Superior temporal gyrus (tissue), 1 donor: ENCODE measurements at regions not wholly inside any gene's neighbourhood (a gene's known extent, or its start where the extent isn't known, plus 50 kb on each side); places are given as distances from the start of the nearest gene placed in this dataset.
A peak's percentile ranks its signal among the peaks of the same experiment; 100 is the strongest.

Experiments used
- DNase-seq: peaks from one replicate; pipeline ENCODE4 v3.0.0-alpha.2; 2016; ENCODE audit errors: extremely low spot score

DNA sequence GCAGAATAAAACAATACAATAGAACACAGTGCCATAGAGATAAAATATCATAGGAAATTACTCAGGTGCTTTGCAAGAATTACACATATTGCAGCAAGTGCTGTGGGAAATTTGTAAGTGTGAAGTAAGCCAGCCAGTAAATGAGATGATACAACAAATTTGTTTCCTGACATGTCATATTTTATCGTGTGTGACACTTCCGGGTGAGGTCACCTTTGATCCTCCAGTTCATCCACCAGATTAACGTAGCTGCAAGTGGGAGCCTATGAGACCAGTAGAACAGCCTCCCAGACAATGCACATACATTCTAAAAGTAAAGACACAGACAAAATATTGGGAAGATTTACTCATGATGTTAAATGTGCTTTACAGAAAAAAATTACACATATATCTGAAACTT, 72.2 kb downstream of the PRDM9 start:
- no peak for DNase-seq

DNA sequence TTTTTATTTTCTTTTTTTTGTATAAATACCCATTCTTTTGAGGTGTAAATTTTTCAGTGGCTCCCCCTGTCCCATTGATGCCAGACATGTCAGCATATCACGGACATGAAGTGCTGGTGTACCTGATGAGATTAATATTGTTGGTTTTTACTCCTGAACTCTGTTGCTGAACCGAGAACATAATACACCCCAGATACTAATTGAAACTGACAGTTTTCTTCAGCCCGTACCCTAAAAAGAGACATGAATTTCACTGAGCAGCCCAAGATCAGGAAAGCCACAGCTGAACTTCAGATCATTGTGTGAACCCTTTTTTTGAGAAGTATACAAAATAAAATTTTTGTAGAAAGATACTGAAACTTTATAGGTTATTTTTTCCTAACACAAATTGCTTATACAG, 75.7 kb downstream of the PRDM9 start:
- DNase-seq = no peak

- no peak for DNase-seq
Observed at GRCh38 chr5:23588841-23589326, 81.5 kb downstream of the PRDM9 start.

GRCh38 chr5:23591250-23591649, 83.8 kb downstream of the PRDM9 start:
- DNase-seq = no peak

DNA sequence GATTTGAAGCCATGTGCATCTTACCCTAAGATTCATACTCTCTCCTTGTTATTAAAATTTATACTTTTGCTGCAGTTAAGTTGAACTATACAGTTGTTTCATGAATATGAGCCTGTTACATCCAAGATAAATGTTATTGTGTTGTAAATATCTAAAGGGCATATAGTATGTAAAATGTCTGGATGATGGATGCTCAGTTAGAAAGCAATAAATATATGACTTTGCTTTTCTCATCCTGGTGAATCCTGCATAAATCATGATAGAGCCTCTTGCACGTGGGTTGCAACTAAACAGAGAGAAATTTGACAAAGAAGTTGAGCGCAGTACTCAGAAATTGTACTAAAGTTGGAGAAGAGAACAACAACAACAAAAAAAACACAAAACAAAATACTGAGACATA, 99.5 kb downstream of the PRDM9 start:
- DNase-seq = no peak

DNA sequence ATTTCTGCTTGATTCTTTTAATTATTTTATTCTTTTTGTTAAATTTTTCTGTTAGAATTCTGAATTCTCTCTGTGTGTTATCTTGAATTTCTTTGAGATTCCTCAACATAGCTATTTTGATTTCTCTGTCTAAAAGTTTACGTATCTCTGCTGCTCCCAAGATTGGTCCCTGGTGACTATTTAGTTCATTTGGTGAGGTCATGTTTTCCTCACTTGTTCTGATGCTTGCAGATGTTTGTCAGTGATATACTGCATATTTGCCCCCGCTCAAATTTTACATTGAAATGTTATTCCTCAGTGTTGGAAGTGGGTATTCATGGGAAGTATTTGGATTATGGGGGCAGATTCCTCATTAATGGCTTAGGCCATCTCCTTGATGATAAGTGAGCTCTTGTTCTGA, 105.3 kb downstream of the PRDM9 start:
- DNase-seq = no peak

DNA sequence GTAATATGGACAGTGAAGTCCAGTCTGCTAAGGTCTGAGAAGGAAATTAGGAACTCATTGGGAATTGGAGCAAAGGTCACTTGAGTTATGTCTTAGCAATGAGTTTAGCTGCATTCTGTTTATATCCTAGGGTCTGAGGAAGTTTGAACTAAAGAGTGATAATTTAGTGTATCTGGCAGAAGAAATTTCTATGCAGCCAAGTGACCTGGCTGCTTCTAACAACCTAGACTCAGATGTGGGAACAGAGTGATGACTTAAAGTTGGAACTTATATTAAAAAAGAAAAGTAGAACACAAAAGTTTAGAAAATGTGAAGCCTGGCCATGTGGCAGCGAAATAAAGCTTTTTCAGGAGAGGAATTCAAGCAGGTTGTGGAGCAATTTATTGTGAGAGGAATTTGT, 106.2 kb downstream of the PRDM9 start:
- no peak for DNase-seq

DNA sequence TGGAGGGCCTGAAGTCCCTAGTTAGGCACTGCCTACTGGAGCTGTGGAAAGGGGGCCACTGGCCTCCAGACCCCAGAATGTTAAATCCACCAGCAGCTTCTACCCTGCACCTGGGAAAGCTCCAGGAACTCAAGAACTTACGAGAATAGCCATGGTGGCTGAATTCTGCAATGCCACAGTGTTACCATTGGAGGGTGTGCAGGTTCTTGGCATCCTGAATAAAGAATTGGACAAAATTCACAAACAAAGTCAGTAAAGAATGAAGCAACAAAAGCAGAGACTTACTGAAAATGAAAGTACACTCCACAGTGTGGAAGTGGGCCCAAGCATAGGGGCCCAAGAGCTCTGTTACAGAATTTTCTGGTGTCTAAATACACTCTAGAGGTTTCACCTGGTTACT, 107.0 kb downstream of the PRDM9 start:
- DNase-seq = no peak

DNA sequence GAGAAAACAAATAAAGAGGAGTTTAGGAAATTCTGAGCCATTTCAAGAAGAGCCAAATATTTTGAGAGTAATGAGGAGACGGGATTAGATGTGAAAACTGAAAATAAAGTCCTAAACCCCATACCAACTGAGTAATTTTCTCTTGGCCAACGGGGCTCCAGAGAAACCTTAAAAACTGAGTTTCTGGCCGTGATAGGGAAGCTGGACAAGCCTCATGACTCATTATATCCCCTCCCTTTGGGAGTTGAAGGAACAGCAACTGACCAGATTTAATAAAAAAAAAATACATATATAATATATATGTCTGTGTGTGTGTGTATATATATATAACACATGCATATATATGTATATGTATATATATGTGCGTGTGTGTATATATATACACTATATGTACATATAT, 119.6 kb downstream of the PRDM9 start:
- DNase-seq = no peak

- DNase-seq = no peak
Observed at GRCh38 chr5:23627976-23628375, 120.6 kb downstream of the PRDM9 start.

DNA sequence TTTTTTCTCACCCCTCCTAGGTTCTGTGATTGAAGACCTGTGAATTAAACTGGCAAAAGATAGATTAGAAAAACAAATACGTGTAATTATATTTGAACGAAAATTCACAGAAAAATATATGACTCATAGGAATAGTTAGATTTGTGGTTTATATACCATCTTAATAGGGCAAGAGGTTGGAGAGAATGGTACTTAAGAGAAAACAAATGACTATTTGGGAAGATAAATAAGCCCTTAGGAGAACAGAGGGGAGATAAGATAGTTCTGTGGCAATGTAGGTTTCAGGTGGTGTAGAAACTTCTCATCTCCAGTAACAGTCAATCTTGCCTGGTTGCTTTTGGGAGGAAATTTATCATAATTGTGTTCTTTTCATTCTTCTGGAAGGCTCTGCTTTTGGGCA, 122.0 kb downstream of the PRDM9 start:
- DNase-seq = no peak

GRCh38 chr5:23631302-23632045, 124.1 kb downstream of the PRDM9 start:
- peak; percentile 36 for DNase-seq

- no peak for DNase-seq
Observed at GRCh38 chr5:23635938-23636337, 128.5 kb downstream of the PRDM9 start.

GRCh38 chr5:23639326-23639725, 131.9 kb downstream of the PRDM9 start:
- no peak for DNase-seq

DNA sequence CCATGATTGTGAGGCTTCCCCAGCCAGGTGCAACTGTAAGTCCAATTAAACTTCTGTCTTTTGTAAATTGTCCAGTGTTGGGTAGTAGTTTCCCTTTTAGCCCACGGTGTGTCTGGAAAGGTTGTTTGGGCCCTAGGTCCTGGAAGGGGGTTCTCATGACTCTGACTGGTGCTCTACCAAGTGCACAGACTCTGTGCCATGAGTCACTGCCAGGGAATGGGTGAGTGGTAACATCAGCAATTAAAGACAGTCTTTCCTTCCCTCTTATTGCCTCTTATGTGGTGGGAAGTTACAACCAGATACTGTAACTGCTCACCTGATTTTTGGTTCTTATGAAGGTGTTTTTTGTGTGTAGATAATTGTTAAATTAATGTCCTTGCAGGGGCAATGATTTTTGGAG, 141.2 kb downstream of the PRDM9 start:
- no peak for DNase-seq

DNA sequence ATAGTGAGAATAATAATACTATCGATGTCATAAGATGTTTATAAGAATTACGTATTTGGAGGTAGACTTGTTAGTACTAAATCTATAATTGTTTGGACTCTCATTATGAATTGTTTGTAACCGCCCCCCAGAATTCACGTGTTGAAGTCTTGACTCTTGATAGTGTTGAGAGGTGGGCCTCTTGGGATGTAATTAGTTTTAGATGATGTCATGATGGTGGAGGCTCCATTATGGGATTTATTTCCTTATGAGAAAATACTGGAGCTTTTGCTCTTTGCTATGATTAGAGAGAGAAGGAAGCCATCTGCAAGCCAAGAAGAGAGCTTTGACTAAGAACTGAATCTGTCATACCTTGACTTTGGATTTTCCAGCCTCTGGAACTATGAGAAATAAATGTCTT, 142.2 kb downstream of the PRDM9 start:
- no peak for DNase-seq

DNA sequence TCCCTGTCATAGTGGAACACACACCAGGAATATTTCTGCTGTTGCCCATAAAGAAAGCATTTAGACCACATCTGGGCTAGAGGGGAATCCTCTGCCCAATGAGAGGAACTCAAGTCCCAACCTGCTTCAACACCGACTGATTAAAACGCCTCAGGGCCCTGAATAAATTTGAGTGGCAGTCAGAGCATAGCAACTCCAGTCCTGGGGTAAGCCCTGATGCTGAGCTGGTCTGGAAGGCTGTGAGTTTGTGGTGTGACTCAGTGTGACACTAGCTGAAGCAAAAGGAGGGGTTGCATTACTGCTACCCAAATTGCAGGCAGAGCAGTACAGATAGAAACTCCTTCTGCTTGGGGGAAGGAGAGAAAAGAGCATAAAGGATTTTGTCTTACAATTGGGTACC, 148.3 kb downstream of the PRDM9 start:
- DNase-seq = no peak

DNA sequence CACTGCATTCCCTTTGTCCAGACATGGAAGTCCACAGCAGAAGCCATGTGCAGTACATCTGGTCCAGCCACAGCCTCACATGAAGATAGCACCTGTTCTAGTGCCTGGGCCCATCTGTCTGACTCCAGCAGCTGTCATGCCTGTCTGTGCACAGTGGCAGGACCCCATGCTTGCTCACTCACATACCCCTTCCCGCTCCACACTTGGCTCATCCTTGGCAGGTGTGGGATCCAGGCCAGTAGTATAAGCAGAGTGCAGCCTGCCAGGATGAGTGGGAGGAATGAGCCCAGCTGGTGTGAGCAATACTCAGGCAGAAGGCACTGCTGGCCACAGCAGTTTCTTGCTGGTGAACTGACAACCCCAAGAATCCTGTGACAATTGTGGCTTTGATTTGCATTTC, 168.0 kb downstream of the PRDM9 start:
- no peak for DNase-seq

DNA sequence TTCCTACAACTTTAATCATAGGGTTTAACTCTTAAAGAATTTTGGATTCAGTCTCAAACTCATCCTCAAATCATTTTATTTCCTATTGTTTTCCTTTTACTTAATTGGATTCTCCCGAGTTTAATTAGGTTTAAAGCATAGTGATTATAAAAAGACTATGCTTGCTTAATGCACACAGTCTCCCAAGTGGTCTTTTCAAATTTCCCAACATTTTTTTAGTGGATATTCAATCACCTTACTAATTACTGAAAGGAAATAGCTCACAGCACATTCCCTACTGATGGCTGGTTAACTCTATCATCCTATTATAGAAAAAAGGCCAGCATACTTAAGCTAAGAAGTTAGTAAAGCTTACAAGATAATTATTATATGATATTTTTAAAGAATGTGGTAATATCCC, 170.6 kb downstream of the PRDM9 start:
- no peak for DNase-seq

DNA sequence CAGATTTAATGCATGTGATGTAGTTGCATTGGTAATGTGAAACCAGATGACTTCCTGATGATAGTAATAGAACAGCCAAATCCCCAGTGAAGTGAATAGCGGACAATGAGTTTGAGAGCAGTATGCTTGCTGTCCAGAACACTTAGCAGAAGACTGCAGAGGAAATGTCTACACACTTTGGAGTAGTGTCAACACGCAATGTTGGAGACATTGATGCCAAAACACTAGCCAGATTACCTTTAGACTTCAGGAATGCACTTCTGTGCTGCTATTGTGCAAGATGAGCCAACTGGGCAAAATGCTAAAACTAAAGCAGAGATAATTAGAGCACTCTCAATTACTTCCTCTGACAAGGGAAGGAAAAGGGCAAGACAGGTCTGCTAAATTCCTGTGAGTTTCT, 176.7 kb downstream of the PRDM9 start:
- no peak for DNase-seq

GRCh38 chr5:23703940-23704855, 196.8 kb downstream of the PRDM9 start:
- no peak for DNase-seq

DNA sequence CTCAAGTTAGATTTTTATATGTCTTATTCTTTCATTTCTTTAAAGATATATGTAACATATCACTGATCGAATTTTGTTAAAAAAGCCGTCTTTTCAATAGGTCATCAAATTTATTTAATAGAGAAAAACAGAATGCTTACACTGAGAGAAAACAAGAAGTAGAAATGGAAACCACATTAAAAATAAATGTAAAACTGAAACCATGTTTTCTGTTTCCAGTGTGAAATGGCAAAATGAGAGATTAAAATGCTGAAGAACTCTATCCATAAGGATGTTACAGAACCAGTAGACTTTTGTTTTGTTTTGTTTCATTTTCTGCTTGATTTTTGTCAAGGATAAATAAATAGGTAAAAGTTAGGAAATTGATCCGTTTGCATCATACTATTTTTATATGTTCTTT, 210.1 kb downstream of the PRDM9 start:
- DNase-seq = no peak

DNA sequence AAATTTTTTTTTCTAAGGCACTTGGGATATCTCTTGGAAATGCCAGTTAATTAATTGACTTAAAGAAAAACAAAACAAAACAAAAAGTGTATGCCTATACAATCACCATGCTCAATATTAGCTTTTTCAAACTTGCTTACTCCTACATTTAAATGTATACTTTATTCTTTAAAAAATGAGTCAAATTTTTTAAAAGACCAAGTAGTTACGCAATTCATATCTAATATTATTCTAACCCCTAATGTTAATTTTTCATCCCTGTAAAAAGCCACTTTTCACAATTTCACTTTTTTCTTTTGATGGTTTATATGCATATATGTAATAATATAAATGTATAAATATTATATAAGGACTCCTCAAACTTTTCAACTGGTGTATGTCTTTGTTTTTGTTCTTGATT, 211.2 kb downstream of the PRDM9 start:
- no peak for DNase-seq
